ENCODE measurements at regions not wholly inside any gene's neighbourhood (a gene's known extent, or its start where the extent isn't known, plus 50 kb on each side); places are given as distances from the start of the nearest gene placed in this dataset.

DNA sequence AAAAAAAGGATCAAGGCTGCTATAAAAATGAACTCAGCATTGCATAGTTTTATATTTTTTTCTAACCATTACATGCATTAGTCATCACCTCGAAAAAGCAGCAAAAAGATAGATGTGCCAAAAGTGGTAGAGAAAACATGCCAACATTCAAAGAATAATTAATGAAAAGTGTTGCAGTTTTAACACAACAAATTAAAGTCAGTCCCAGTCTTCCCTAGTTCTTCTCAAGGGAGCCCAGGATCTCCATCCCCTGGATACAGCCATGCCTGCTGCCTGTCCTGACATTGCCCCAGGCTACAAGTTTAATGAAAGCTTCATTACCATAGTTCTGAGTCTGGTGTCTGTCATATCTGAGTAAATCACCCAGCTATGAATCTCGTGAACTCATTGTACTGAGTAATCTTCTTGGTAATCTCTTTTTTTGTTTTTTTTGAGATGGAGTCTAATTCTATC lies 116.6 kb upstream of the KLF12 start:
- POLR2A ChIA-PET: no interaction called here
- H3K9me1 ChIP-seq (ENCODE audit: control insufficient read depth, insufficient read depth, low read length): no peaks in the 10 kb centered on the region
- no peak overlapping the region for H3K27ac ChIP-seq (ENCODE audit: extremely low read depth, low read depth, low read length)
- H3K4me3 ChIP-seq: no peak overlapping the region
- H3K9me3 ChIP-seq (replicated peaks; ENCODE audit: control insufficient read depth, insufficient read depth, low read depth, low read length): no peaks in the 10 kb centered on the region
- intact Hi-C loops (cut with micrococcal nuclease): no loop called here
- in situ Hi-C loops (cut with MboI): no loop called here
- H3K36me3 ChIP-seq (ENCODE audit: control insufficient read depth, insufficient read depth, low read length): no peaks in the 10 kb centered on the region
- no peaks in the 10 kb centered on the region for H3K27me3 ChIP-seq (ENCODE audit: control insufficient read depth in 2 of 2, insufficient read depth in 2 of 2, low read length in 2 of 2)
- no TSS peak for BruUV-seq (replicated peaks)
- no peak overlapping the region for H3K4me2 ChIP-seq (ENCODE audit: insufficient read depth, low read length)
- no peak overlapping the region for H3K9ac ChIP-seq (ENCODE audit: insufficient read depth in 1 of 2, low read depth in 2 of 2, low read length in 2 of 2)
- no peaks in the 10 kb centered on the region for H3K79me2 ChIP-seq (ENCODE audit: control insufficient read depth, insufficient read depth, low read length)
- no peak for FAIRE-seq
- no peaks in the 10 kb centered on the region for H4K20me1 ChIP-seq (replicated peaks; ENCODE audit: control insufficient read depth, insufficient read depth, low read length)
- DNase-seq (ENCODE audit: extremely low read depth in 1 of 4, low spot score in 3 of 4): no peak
- 0% methylated on average over 2 of the region's 2 CpGs for WGBS (ENCODE audit: insufficient coverage, low coverage, missing lambda C conversion rate)
- H2AFZ ChIP-seq (ENCODE audit: low read depth, low read length): no peak overlapping the region
- CTCF ChIA-PET (ENCODE audit: low intra/inter-chr PET ratio): no interaction called here
- H3K4me1 ChIP-seq (replicated peaks in 1 of 2; ENCODE audit: control insufficient read depth in 2 of 2, insufficient read depth in 2 of 2, low read length in 2 of 2): no peaks in the 10 kb centered on the region
- no peak for ATAC-seq
- TF ChIP-seq CTBP1 (IDR thresholded peaks at IDR 0.05; ENCODE audit: borderline replicate concordance): no peak
- TF ChIP-seq, protein P1, sequence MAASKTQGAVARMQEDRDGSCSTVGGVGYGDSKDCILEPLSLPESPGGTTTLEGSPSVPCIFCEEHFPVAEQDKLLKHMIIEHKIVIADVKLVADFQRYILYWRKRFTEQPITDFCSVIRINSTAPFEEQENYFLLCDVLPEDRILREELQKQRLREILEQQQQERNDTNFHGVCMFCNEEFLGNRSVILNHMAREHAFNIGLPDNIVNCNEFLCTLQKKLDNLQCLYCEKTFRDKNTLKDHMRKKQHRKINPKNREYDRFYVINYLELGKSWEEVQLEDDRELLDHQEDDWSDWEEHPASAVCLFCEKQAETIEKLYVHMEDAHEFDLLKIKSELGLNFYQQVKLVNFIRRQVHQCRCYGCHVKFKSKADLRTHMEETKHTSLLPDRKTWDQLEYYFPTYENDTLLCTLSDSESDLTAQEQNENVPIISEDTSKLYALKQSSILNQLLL (CRISPR knock-in tag; IDR thresholded peaks at IDR 0.05; ENCODE audit: borderline replicate concordance): no peak
- no peak for TF ChIP-seq BACH1 (tag; IDR thresholded peaks at IDR 0.05)
- no peak for TF ChIP-seq BHLHE40 (IDR thresholded peaks at IDR 0.05; ENCODE audit: low read length)
- no peak for TF ChIP-seq MXI1 (IDR thresholded peaks at IDR 0.05; ENCODE audit: low read depth, low read length)
- TF ChIP-seq FOXM1 (IDR thresholded peaks at IDR 0.05; ENCODE audit: low read depth): no peak
- TF ChIP-seq FOXM1 (CRISPR knock-in tag; IDR thresholded peaks at IDR 0.05; ENCODE audit: low read depth): no peak
- TF ChIP-seq ARNT (IDR thresholded peaks at IDR 0.05): no peak
- no peak for TF ChIP-seq NFE2 (IDR thresholded peaks at IDR 0.05; ENCODE audit: low read depth)
- TF ChIP-seq, protein P2, sequence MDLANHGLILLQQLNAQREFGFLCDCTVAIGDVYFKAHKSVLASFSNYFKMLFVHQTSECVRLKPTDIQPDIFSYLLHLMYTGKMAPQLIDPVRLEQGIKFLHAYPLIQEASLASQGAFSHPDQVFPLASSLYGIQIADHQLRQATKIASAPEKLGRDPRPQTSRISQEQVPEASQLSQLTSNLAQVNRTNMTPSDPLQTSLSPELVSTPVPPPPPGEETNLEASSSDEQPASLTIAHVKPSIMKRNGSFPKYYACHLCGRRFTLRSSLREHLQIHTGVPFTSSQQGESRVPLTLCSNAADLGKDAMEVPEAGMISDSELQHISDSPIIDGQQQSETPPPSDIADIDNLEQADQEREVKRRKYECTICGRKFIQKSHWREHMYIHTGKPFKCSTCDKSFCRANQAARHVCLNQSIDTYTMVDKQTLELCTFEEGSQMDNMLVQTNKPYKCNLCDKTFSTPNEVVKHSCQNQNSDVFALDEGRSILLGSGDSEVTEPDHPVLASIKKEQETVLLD (IDR thresholded peaks at IDR 0.05): no peak
- no peak for TF ChIP-seq RNF2 (IDR thresholded peaks at IDR 0.05)
- TF ChIP-seq, protein P3, sequence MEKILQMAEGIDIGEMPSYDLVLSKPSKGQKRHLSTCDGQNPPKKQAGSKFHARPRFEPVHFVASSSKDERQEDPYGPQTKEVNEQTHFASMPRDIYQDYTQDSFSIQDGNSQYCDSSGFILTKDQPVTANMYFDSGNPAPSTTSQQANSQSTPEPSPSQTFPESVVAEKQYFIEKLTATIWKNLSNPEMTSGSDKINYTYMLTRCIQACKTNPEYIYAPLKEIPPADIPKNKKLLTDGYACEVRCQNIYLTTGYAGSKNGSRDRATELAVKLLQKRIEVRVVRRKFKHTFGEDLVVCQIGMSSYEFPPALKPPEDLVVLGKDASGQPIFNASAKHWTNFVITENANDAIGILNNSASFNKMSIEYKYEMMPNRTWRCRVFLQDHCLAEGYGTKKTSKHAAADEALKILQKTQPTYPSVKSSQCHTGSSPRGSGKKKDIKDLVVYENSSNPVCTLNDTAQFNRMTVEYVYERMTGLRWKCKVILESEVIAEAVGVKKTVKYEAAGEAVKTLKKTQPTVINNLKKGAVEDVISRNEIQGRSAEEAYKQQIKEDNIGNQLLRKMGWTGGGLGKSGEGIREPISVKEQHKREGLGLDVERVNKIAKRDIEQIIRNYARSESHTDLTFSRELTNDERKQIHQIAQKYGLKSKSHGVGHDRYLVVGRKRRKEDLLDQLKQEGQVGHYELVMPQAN (IDR thresholded peaks at IDR 0.05; ENCODE audit: borderline replicate concordance): no peak
- TF ChIP-seq ZNF347 (CRISPR knock-in tag; IDR thresholded peaks at IDR 0.05; ENCODE audit: low read depth): no peak
- TF ChIP-seq ZNF311 (CRISPR knock-in tag; IDR thresholded peaks at IDR 0.05): no peak
- TF ChIP-seq MECOM (CRISPR knock-in tag; IDR thresholded peaks at IDR 0.05): no peak
- TF ChIP-seq L3MBTL2 (IDR thresholded peaks at IDR 0.05): no peak
- TF ChIP-seq, protein P4, sequence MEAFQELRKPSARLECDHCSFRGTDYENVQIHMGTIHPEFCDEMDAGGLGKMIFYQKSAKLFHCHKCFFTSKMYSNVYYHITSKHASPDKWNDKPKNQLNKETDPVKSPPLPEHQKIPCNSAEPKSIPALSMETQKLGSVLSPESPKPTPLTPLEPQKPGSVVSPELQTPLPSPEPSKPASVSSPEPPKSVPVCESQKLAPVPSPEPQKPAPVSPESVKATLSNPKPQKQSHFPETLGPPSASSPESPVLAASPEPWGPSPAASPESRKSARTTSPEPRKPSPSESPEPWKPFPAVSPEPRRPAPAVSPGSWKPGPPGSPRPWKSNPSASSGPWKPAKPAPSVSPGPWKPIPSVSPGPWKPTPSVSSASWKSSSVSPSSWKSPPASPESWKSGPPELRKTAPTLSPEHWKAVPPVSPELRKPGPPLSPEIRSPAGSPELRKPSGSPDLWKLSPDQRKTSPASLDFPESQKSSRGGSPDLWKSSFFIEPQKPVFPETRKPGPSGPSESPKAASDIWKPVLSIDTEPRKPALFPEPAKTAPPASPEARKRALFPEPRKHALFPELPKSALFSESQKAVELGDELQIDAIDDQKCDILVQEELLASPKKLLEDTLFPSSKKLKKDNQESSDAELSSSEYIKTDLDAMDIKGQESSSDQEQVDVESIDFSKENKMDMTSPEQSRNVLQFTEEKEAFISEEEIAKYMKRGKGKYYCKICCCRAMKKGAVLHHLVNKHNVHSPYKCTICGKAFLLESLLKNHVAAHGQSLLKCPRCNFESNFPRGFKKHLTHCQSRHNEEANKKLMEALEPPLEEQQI (IDR thresholded peaks at IDR 0.05): no peak

Data from K562 (cell line).